ENCODE measurements at regions not wholly inside any gene's neighbourhood (a gene's known extent, or its start where the extent isn't known, plus 50 kb on each side); places are given as distances from the start of the nearest gene placed in this dataset.

- H3K27me3 Mint-ChIP-seq = no peaks in the 10 kb centered on the region
- no peaks in the 10 kb centered on the region for H3K4me1 Mint-ChIP-seq
- peaks cover 0 to 9% (median 0%) of the 10 kb centered on the region in 7 donors for H3K9me3 Mint-ChIP-seq
- no peak overlapping the region for H3K4me3 ChIP-seq (ENCODE audit: low read depth, low read length)
- no peak overlapping the region for H3K27ac Mint-ChIP-seq
- H3K36me3 ChIP-seq (ENCODE audit: control insufficient read depth, insufficient read depth, low read length) = no peaks in the 10 kb centered on the region
- H3K4me1 ChIP-seq (ENCODE audit: control insufficient read depth, insufficient read depth, low read length, poor library complexity, severe bottlenecking) = no peaks in the 10 kb centered on the region
- DNase-seq (no peak), ATAC-seq (ENCODE audit: low read depth in 2 of 2) (no peak)
- H3K27ac ChIP-seq (ENCODE audit: insufficient read depth, low read length, poor library complexity, severe bottlenecking) = no peak overlapping the region
- H3K4me3 Mint-ChIP-seq = no peak overlapping the region
- no peaks in the 10 kb centered on the region for H3K36me3 Mint-ChIP-seq
- no peaks in the 10 kb centered on the region for H3K9me3 ChIP-seq (ENCODE audit: control insufficient read depth in 2 of 2, low read length in 2 of 2)
- no peaks in the 10 kb centered on the region for H3K27me3 ChIP-seq (ENCODE audit: control insufficient read depth, insufficient read depth, low read length)
Observed at GRCh38 chr13:112003941-112004340, 63.0 kb upstream of the SOX1 start.

- H3K4me3 ChIP-seq (ENCODE audit: low read depth, low read length) = no peak overlapping the region
- no peaks in the 10 kb centered on the region for H3K36me3 ChIP-seq (ENCODE audit: control insufficient read depth, insufficient read depth, low read length)
- Mint-ChIP-seq H3K4me1 (no peaks in the 10 kb centered on the region), H3K4me3 (no peak overlapping the region), H3K36me3 (no peaks in the 10 kb centered on the region), H3K9me3 (peaks cover 0 to 9% (median 0%) of the 10 kb centered on the region in 7 donors), H3K27ac (no peak overlapping the region), H3K27me3 (no peaks in the 10 kb centered on the region)
- ATAC-seq (ENCODE audit: low read depth in 2 of 2) (no peak), DNase-seq (no peak)
- H3K27ac ChIP-seq (ENCODE audit: insufficient read depth, low read length, poor library complexity, severe bottlenecking) = no peak overlapping the region
- no peaks in the 10 kb centered on the region for H3K9me3 ChIP-seq (ENCODE audit: control insufficient read depth in 2 of 2, low read length in 2 of 2)
- H3K4me1 ChIP-seq (ENCODE audit: control insufficient read depth, insufficient read depth, low read length, poor library complexity, severe bottlenecking) = no peaks in the 10 kb centered on the region
- H3K27me3 ChIP-seq (ENCODE audit: control insufficient read depth, insufficient read depth, low read length) = no peaks in the 10 kb centered on the region
Observed at GRCh38 chr13:112005925-112006324, 61.0 kb upstream of the SOX1 start.

- ATAC-seq (ENCODE audit: low read depth in 2 of 2) = no peak
- no peaks in the 10 kb centered on the region for H3K27me3 ChIP-seq (ENCODE audit: control insufficient read depth, insufficient read depth, low read length)
- H3K36me3 Mint-ChIP-seq = no peaks in the 10 kb centered on the region
- H3K4me1 ChIP-seq (ENCODE audit: control insufficient read depth, insufficient read depth, low read length, poor library complexity, severe bottlenecking) = no peaks in the 10 kb centered on the region
- H3K27me3 Mint-ChIP-seq = no peaks in the 10 kb centered on the region
- no peak overlapping the region for H3K4me3 ChIP-seq (ENCODE audit: low read depth, low read length)
- DNase-seq = no peak
- H3K36me3 ChIP-seq (ENCODE audit: control insufficient read depth, insufficient read depth, low read length) = no peaks in the 10 kb centered on the region
- no peaks in the 10 kb centered on the region for H3K9me3 ChIP-seq (ENCODE audit: control insufficient read depth in 2 of 2, low read length in 2 of 2)
- H3K9me3 Mint-ChIP-seq = peaks cover 0 to 9% (median 0%) of the 10 kb centered on the region in 7 donors
- no peak overlapping the region for H3K27ac Mint-ChIP-seq
- H3K27ac ChIP-seq (ENCODE audit: insufficient read depth, low read length, poor library complexity, severe bottlenecking) = no peak overlapping the region
- no peaks in the 10 kb centered on the region for H3K4me1 Mint-ChIP-seq
- no peak overlapping the region for H3K4me3 Mint-ChIP-seq
Observed at GRCh38 chr13:112007191-112007590, 59.8 kb upstream of the SOX1 start.

- Mint-ChIP-seq H3K4me1 (no peaks in the 10 kb centered on the region), H3K27me3 (no peaks in the 10 kb centered on the region)
Observed at GRCh38 chr13:112010714-112011113, 56.2 kb upstream of the SOX1 start.

GRCh38 chr13:112012016-112012704, 54.8 kb upstream of the SOX1 start:
- H3K4me3 ChIP-seq (ENCODE audit: low read depth, low read length) = no peak overlapping the region
- Mint-ChIP-seq H3K27me3 (no peaks in the 10 kb centered on the region), H3K27ac (no peak overlapping the region), H3K36me3 (no peaks in the 10 kb centered on the region), H3K9me3 (no peaks in the 10 kb centered on the region), H3K4me1 (no peaks in the 10 kb centered on the region), H3K4me3 (no peak overlapping the region)
- DNase-seq (no peak), ATAC-seq (ENCODE audit: low read depth in 2 of 2) (no peak)
- no peaks in the 10 kb centered on the region for H3K36me3 ChIP-seq (ENCODE audit: control insufficient read depth, insufficient read depth, low read length)
- no peaks in the 10 kb centered on the region for H3K27me3 ChIP-seq (ENCODE audit: control insufficient read depth, insufficient read depth, low read length)
- no peaks in the 10 kb centered on the region for H3K4me1 ChIP-seq (ENCODE audit: control insufficient read depth, insufficient read depth, low read length, poor library complexity, severe bottlenecking)
- H3K27ac ChIP-seq (ENCODE audit: insufficient read depth, low read length, poor library complexity, severe bottlenecking) = no peak overlapping the region
- H3K9me3 ChIP-seq (ENCODE audit: control insufficient read depth in 2 of 2, low read length in 2 of 2) = no peaks in the 10 kb centered on the region

More at GRCh38 chr13:112010714-112011113, 56.2 kb upstream of the SOX1 start:
- Mint-ChIP-seq H3K9me3 (peaks cover 0 to 6% (median 0%) of the 10 kb centered on the region in 7 donors), H3K4me3 (no peak overlapping the region), H3K36me3 (no peaks in the 10 kb centered on the region), H3K27ac (no peak overlapping the region)
- no peaks in the 10 kb centered on the region for H3K4me1 ChIP-seq (ENCODE audit: control insufficient read depth, insufficient read depth, low read length, poor library complexity, severe bottlenecking)
- ATAC-seq (ENCODE audit: low read depth in 2 of 2) (no peak), DNase-seq (no peak)
- no peaks in the 10 kb centered on the region for H3K27me3 ChIP-seq (ENCODE audit: control insufficient read depth, insufficient read depth, low read length)
- no peak overlapping the region for H3K4me3 ChIP-seq (ENCODE audit: low read depth, low read length)
- H3K36me3 ChIP-seq (ENCODE audit: control insufficient read depth, insufficient read depth, low read length) = no peaks in the 10 kb centered on the region
- no peak overlapping the region for H3K27ac ChIP-seq (ENCODE audit: insufficient read depth, low read length, poor library complexity, severe bottlenecking)
- no peaks in the 10 kb centered on the region for H3K9me3 ChIP-seq (ENCODE audit: control insufficient read depth in 2 of 2, low read length in 2 of 2)

- Mint-ChIP-seq H3K27me3 (no peaks in the 10 kb centered on the region), H3K4me1 (peaks cover 0 to 2% (median 0%) of the 10 kb centered on the region in 4 donors), H3K27ac (no peak overlapping the region), H3K36me3 (no peaks in the 10 kb centered on the region), H3K4me3 (no peak overlapping the region), H3K9me3 (no peaks in the 10 kb centered on the region)
- Histone ChIP-seq H3K9me3 (ENCODE audit: control insufficient read depth in 2 of 2, low read length in 2 of 2) (no peaks in the 10 kb centered on the region), H3K4me1 (ENCODE audit: control insufficient read depth, insufficient read depth, low read length, poor library complexity, severe bottlenecking) (no peaks in the 10 kb centered on the region), H3K36me3 (ENCODE audit: control insufficient read depth, insufficient read depth, low read length) (no peaks in the 10 kb centered on the region), H3K27ac (ENCODE audit: insufficient read depth, low read length, poor library complexity, severe bottlenecking) (no peak overlapping the region), H3K4me3 (ENCODE audit: low read depth, low read length) (no peak overlapping the region), H3K27me3 (ENCODE audit: control insufficient read depth, insufficient read depth, low read length) (no peaks in the 10 kb centered on the region)
- no peak for ATAC-seq (ENCODE audit: low read depth in 2 of 2)
- DNase-seq = no peak
Observed at GRCh38 chr13:112012705-112013085, 54.3 kb upstream of the SOX1 start.

GRCh38 chr13:112013665-112014064, 53.3 kb upstream of the SOX1 start:
- H3K9me3 Mint-ChIP-seq = no peaks in the 10 kb centered on the region
- Histone ChIP-seq H3K27me3 (ENCODE audit: control insufficient read depth, insufficient read depth, low read length) (no peaks in the 10 kb centered on the region), H3K9me3 (ENCODE audit: control insufficient read depth in 2 of 2, low read length in 2 of 2) (no peaks in the 10 kb centered on the region), H3K27ac (ENCODE audit: insufficient read depth, low read length, poor library complexity, severe bottlenecking) (no peak overlapping the region), H3K4me1 (ENCODE audit: control insufficient read depth, insufficient read depth, low read length, poor library complexity, severe bottlenecking) (no peaks in the 10 kb centered on the region), H3K4me3 (ENCODE audit: low read depth, low read length) (no peak overlapping the region), H3K36me3 (ENCODE audit: control insufficient read depth, insufficient read depth, low read length) (no peaks in the 10 kb centered on the region)
- H3K4me1 Mint-ChIP-seq = peaks cover 0 to 2% (median 0%) of the 10 kb centered on the region in 4 donors
- no peak for ATAC-seq (ENCODE audit: low read depth in 2 of 2)
- H3K36me3 Mint-ChIP-seq = no peaks in the 10 kb centered on the region
- no peak overlapping the region for H3K4me3 Mint-ChIP-seq
- no peak overlapping the region for H3K27ac Mint-ChIP-seq
- no peak for DNase-seq
- no peaks in the 10 kb centered on the region for H3K27me3 Mint-ChIP-seq

- no peaks in the 10 kb centered on the region for H3K4me1 ChIP-seq (ENCODE audit: control insufficient read depth, insufficient read depth, low read length, poor library complexity, severe bottlenecking)
- ATAC-seq (ENCODE audit: low read depth in 2 of 2) (no peak), DNase-seq (no peak)
- H3K4me3 ChIP-seq (ENCODE audit: low read depth, low read length) = no peak overlapping the region
- Mint-ChIP-seq H3K9me3 (peaks cover 0 to 1% (median 0%) of the 10 kb centered on the region in 7 donors), H3K27me3 (no peaks in the 10 kb centered on the region), H3K36me3 (no peaks in the 10 kb centered on the region), H3K4me1 (peaks cover 0 to 4% (median 0%) of the 10 kb centered on the region in 4 donors), H3K4me3 (no peak overlapping the region), H3K27ac (no peak overlapping the region)
- no peak overlapping the region for H3K27ac ChIP-seq (ENCODE audit: insufficient read depth, low read length, poor library complexity, severe bottlenecking)
- H3K36me3 ChIP-seq (ENCODE audit: control insufficient read depth, insufficient read depth, low read length) = no peaks in the 10 kb centered on the region
- H3K27me3 ChIP-seq (ENCODE audit: control insufficient read depth, insufficient read depth, low read length) = no peaks in the 10 kb centered on the region
- H3K9me3 ChIP-seq (ENCODE audit: control insufficient read depth in 2 of 2, low read length in 2 of 2) = no peaks in the 10 kb centered on the region
Observed at GRCh38 chr13:112014857-112015256, 52.1 kb upstream of the SOX1 start.
